ENCODE measurements at regions not wholly inside any gene's neighbourhood (a gene's known extent, or its start where the extent isn't known, plus 50 kb on each side); places are given as distances from the start of the nearest gene placed in this dataset.

DNA sequence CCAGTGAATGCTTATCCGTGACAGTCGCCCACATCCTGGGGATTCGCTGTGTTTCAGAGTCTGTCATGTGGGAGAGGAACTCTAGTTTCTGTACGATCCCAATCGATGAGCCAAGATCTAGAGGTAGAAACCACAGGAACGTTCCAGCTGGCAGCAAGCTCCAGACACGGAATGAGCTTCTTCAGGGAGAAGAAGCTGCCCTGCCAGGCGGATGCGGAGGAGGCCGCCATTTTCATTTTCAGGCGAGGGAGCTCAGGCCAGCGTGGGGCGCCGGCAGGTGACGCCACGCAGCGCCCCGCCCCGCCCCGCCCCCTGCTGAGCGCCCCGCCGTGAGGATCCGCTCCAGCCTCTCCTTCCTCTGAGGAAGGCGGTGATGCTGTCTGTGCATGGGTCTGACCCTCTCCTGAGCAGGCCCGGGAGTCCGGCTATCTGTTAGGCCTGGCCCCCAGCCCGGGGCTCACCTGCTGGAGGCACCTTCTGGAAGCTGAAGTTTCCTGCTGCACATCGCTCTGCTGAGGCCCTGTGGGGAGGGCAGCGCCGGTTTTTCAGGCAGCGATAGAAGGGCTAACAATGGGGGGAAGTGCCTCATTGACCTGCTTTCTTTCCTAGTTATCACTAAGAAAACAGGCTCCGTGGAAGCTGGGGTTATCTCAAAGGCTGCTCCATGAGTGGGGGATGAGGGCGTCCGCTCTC lies 147.5 kb downstream of the ERMARD start:
- DNase-seq, result no peak

DNA sequence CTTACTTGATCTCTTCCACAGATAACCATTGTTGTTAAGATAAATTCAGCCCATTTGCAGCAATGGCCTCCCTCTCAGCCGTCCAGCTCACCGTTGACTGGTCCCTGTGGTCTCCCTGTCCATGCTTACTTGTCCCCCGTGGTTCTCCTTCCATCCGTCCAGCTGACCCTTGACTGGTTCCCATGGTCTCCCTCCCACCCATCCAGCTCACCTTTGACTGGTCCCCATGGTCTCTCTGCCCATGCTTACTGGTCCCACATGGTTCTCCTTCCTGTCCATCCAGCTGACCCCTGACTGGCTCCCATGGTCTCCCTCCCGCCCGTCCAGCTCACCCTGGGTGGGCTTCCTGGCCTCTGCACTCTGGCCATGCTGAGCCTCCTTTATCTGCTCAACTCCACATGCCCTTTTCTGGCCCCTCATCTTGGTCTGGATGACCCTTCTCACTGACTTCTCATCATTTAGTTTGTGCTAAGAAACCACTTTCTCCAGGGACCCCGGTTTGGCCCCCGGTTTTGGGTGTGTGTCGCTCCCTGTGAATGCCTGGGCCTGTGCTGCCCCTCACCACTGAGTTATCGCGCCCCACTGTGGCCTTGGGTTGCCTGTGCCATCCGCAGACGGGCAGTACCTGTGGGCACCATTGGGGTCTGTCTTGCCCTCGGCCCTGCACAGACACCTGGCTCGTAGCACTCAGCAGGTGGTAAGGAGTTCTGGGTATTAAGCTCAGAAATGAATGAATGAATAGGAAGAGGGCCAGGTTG lies 146.4 kb downstream of the ERMARD start:
- no peak for DNase-seq

- no peak for DNase-seq
Observed at GRCh38 chr6:169896826-169897456, 145.5 kb downstream of the ERMARD start.

- no peak for DNase-seq
Observed at GRCh38 chr6:169895926-169896761, 144.7 kb downstream of the ERMARD start.

- no peak for DNase-seq
Observed at GRCh38 chr6:169895000-169895759, 143.8 kb downstream of the ERMARD start.

DNA sequence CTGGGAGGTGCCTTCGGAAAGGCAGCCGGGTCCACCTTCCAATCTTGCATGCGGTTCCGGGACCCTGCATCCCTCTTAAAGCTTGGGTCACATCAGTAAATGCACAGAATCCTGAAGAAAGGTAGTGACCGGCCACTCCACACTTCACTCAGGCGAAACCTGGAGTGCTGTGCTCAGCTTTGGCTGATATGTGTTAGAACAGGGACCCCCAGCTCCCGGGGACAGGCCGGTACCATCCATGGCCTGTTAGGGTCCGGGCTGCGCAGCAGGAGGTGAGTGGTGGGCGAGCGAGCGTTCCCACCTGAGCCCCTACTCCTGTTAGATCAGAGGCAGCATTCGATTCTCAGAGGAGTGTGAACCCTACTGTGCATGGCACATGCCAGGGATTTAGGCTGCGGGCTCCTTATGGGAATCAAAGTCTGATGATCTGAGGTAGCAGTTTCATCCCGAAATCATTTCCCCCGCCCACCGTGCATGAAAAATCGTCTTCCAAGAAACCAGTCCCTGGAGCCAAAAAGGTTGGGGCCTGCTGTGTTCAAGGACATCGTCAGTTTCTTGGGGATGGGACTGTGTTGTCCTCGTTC lies 143.0 kb downstream of the ERMARD start:
- no peak for DNase-seq

DNA sequence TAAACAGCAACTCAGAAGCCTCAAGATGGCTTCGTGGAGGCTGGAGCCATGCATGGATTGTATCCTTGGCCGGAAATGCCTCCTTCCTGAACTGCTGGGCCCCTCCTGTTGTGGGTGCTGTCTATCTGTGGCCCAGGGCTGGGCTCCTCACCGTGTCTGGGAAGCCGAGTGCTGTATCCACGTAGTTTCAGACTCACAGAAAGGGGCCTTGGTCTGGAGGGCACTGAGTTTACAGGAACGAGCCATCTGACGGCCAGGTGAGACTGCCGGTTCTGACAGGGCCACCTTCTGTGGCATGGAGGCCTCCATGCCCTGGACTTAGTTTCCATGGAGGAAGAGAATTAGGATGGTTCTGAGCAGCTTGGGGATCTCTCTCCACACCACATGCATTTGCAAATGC lies 142.2 kb downstream of the ERMARD start:
- no peak for DNase-seq

DNA sequence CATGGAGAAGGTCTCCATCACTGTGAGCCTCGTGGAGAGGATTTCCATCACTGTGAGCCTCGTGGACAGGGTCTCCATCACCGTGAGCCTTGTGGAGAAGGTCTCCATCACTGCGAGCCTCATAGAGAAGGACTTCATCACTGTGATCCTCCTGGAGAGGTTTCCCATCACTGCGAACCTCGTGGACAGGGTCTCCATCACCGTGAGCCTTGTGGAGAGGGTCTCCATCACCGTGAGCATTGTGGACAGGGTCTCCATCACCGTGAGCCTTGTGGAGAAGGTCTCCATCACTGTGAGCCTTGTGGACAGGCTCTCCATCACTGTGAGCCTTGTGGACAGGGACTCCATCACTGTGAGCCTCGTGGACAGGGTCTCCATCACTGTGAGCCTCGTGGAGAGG lies 140.4 kb downstream of the ERMARD start:
- DNase-seq, result no peak

DNA sequence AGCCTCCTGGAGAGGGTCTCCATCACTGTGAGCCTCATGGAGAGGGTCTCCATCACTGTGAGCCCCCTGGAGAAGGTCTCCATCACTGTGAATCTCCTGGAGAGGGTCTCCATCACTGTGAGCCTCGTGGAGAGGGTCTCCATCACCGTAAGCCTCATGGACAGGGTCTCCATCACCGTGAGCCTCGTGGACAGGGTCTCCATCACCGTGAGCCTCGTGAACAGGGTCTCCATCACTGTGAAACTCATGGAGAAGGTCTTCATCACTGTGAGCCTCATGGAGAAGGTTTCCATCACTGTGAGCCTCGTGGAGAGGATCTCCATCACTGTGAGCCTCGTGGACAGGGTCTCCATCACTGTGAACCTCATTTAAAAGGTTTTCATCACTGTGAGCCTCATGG lies 140.0 kb downstream of the ERMARD start:
- no peak for DNase-seq

GRCh38 chr6:169890901-169891300 lies 139.5 kb downstream of the ERMARD start:
- DNase-seq, result no peak

GRCh38 chr6:169890049-169890448 lies 138.6 kb downstream of the ERMARD start:
- no peak for DNase-seq

- no peak for DNase-seq
Observed at GRCh38 chr6:169887529-169888140, 136.2 kb downstream of the ERMARD start.

DNA sequence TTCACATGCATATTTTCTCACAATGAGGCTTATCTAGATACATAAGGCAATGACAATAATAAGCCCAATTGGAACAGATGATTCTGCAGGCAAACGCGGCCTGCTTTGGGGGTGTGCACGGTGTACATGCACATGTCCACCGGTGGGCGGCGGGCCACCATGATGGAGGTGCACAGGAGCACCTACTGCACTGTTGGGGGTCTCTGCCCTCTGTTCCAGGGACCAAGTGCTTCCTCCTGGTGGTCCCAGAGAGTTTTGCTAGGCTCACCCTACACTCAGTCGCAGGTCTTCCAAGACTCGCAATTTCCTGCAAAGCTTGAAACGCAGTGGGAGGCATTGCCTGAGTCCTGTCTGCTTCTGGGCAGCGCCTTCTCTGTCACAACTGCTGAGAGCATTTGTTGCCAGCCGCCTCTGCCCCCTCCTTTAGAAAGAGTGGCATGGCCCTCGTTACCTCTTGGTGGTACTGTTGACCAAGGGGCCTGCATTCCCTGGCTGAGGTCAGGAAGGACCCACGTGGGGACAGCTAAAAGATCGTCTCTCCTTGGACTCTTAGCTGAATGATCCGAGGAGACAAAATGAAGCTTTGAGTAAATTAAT lies 135.3 kb downstream of the ERMARD start:
- DNase-seq, result no peak

- DNase-seq, result no peak
Observed at GRCh38 chr6:169885831-169886230, 134.4 kb downstream of the ERMARD start.

DNA sequence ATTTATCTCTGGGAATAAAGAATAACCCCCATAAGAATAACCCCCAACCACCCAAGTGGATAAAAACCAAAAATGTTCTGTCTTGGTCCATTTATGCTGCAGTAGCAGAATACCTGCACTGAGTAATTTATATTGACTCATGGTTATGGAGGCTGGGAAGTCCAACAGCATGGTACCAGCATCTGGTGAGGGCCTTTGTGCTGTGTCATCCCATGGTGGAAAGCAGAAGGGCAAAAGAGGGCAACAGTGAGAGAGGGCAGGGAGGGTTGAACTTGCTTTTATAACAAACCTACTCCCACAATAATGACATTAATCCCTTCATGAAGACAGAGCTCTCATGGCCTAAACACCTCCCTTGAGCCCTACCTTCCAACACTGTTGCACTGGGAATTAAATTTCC lies 133.7 kb downstream of the ERMARD start:
- no peak for DNase-seq

DNA sequence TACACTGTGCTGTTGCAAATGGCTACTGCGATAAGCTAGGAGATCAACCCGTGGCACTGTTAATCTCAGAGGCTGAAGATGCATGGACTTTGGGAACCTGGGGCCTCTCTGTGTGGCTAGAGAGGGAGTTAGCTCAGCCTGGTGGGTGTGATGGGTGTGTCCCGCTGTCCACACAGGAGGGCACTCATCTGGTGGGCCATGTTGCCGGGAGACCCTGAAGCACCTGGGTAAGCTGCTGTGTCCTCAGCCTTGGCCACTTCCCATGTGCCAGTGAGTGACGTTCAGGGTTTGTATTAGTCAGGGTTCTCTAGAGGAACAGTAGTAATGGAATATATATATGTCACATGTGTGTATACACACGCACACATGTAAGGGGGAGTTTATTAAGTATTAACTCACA lies 132.7 kb downstream of the ERMARD start:
- no peak for DNase-seq

DNA sequence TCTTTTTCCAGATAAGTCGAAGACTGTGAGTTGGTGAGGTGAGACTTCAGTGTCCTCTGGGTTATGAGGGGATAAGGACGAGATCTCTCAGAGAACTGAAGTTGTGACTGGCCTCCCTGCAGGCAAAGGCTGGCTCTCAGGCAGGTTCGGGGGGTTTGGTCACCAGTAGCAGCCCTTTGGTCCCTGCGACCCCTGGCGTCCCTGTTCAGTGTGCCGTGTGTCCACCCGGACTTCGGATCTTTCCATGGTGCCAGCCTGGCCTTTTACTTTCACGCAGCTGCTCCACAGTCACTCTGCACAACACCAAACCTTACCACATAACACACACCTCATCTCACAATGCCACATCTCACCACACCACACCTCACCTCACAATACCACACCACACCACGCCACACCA lies 131.9 kb downstream of the ERMARD start:
- no peak for DNase-seq

DNA sequence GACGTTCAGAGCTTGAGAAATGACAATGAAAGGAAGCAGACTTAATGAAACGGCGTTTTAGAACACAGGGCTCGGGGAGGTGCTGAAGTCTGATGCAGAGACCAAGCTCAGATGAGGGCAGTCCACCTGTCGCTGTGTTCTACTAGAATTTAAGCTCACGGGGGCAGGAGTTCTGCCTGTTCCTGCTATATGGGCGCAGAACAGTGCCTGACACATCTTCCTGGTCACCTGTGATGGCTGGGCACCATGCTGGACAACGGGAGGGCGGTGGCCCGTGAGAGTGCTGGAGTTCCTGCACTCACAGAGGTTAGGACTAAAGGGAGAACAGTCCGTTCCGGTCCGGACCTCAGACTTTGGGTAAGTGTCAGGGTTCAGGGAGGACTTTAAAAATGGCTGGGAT lies 130.6 kb downstream of the ERMARD start:
- DNase-seq, result no peak

GRCh38 chr6:169881398-169881797 lies 130.0 kb downstream of the ERMARD start:
- no peak for DNase-seq

GRCh38 chr6:169880516-169880915 lies 129.1 kb downstream of the ERMARD start:
- no peak for DNase-seq

DNA sequence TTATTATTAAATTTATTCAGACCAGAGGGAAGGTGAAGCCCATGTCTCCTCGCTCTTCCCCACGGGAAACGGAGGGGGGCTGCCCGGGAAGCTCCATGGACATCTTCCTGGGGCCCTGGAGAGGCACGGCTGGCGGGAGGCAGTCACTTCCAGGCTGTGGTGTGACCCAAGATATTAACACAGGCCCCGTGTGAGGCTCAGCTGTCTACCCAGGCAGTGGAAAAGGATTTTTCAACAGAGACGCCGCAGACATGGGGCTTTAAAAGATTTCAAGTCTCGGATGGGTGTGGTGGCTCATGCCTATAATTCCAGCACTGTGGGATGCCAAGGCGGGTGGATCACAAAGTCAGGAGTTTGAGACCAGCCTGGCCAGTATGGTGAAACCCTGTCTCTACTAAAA lies 117.9 kb downstream of the ERMARD start:
- DNase-seq, result no peak
